Psoas muscle (tissue), 7 donors: ENCODE measurements at regions not wholly inside any gene's neighbourhood (a gene's known extent, or its start where the extent isn't known, plus 50 kb on each side); places are given as distances from the start of the nearest gene placed in this dataset.

ENCODE experiments used
- ATAC-seq, 4 donors: fragments of 200-7000 bp; cut with Tn5 transposase; one replicate each; pipeline ENCODE4 v1.9.1; 2020; ENCODE audit warnings: moderate library complexity in 3 of 4, mild to moderate bottlenecking in 2 of 4
- DNase-seq, 2 donors: peaks; one replicate each; pipeline ENCODE4 v3.0.0-alpha.2; 2020
- H3K27ac ChIP-seq: fragments of 200-600 bp; one replicate; pipeline ENCODE4 v1.8.0; 2022
- H3K27me3 ChIP-seq, 3 donors: fragments of 200-600 bp in 1 of 3; one replicate each; pipeline versions ENCODE4 v1.6.1 to v1.8.0; 2013 to 2022; ENCODE audit warnings: low read length in 2 of 3, mild to moderate bottlenecking in 2 of 3, moderate library complexity in 1 of 3; ENCODE audit not compliant: insufficient read depth in 3 of 3
- H3K36me3 ChIP-seq, 2 donors: fragments of 200-600 bp in 1 of 2; one replicate each; pipeline versions ENCODE4 v1.6.1 to v1.8.0; 2013 to 2022; ENCODE audit warnings: low read depth in 1 of 2, mild to moderate bottlenecking in 1 of 2, moderate library complexity in 1 of 2; ENCODE audit not compliant: insufficient read depth in 1 of 2
- H3K4me1 ChIP-seq: fragments of 200-600 bp; one replicate; pipeline ENCODE4 v1.8.0; 2022
- H3K4me3 ChIP-seq: fragments of 200-600 bp; one replicate; pipeline ENCODE4 v1.8.0; 2022; ENCODE audit warnings: mild to moderate bottlenecking
- H3K9me3 ChIP-seq: fragments of 200-600 bp; one replicate; pipeline ENCODE4 v1.8.0; 2022
- CTCF ChIP-seq: fragments of 200-600 bp; IDR thresholded peaks from one replicate; pipeline ENCODE4 v1.8.0; 2022; ENCODE audit warnings: antibody characterized with exemption
- WGBS, 3 donors: extraction: QIAGEN DNeasy Blood & Tissue Kit; methylation state at CpG; one replicate each; pipeline versions ENCODE4 v1.1.6 to v1.1.7; 2013; 5-methylcytosine and 5-hydroxymethylcytosine counted together
- intact Hi-C, 2 donors: fragments of 100-400 bp; cut with DNase I; formaldehyde crosslinking; loops; one replicate each; pipeline versions ENCODE4 v1.11.0 to v1.14.2; 2022
- donor health status: healthy with polysubstance abuse.
- donor health status: DM: no; HTN: no; CAD: no; lungs with moderate emphysema.
- donor health status: Bipolar disorder and iron deficiency.
- donor health status: healthy.
- donor health status: DM: yes; HTN: yes; CAD: no.
- donor health status: DM: no; HTN: no; CAD: no.
- donor health status: DM: yes; HTN: yes; CAD: no.

- Histone ChIP-seq H3K27me3 (no peaks in the 10 kb centered on the region), H3K4me1 (no peaks in the 10 kb centered on the region), H3K9me3 (peaks cover 6% of the 10 kb centered on the region), H3K27ac (no peak overlapping the region), H3K4me3 (no peak overlapping the region), H3K36me3 (no peaks in the 10 kb centered on the region)
- DNase-seq (no peak), ATAC-seq (no peak)
- intact Hi-C loops: no loop called here
- TF ChIP-seq CTCF: no peak
- 72 to 75% (median 75%) methylated on average over 2 of the region's 2 CpGs for WGBS, 3 donors
Measured at GRCh38 chr5:43973908-43974307, 370.9 kb downstream of the NNT start.

- TF ChIP-seq CTCF: no peak
- Histone ChIP-seq H3K9me3 (peaks cover 6% of the 10 kb centered on the region), H3K36me3 (no peaks in the 10 kb centered on the region), H3K27me3 (no peaks in the 10 kb centered on the region), H3K4me1 (no peaks in the 10 kb centered on the region), H3K4me3 (no peak overlapping the region), H3K27ac (no peak overlapping the region)
- ATAC-seq (no peak), DNase-seq (no peak)
- 82 to 89% (median 87%) methylated on average over 2 of the region's 2 CpGs for WGBS, 3 donors
- intact Hi-C loops: no loop called here
Measured at GRCh38 chr5:43973318-43973717, 370.3 kb downstream of the NNT start.

GRCh38 chr5:43967165-43967564 is 364.2 kb downstream of the NNT start:
- Histone ChIP-seq H3K27ac (no peak overlapping the region), H3K4me3 (no peak overlapping the region), H3K4me1 (no peaks in the 10 kb centered on the region), H3K27me3 (no peaks in the 10 kb centered on the region), H3K9me3 (no peaks in the 10 kb centered on the region), H3K36me3 (no peaks in the 10 kb centered on the region)
- intact Hi-C loops: no loop called here
- 68 to 86% (median 80%) methylated on average over 1 of the region's 1 CpG for WGBS, 3 donors
- DNase-seq (no peak), ATAC-seq (no peak)
- no peak for TF ChIP-seq CTCF

- no peak overlapping the region for H3K4me3 ChIP-seq
- no peak for ATAC-seq
- TF ChIP-seq CTCF: no peak
Measured at GRCh38 chr5:43959144-43959543, 356.2 kb downstream of the NNT start.

GRCh38 chr5:43947935-43948334 is 345.0 kb downstream of the NNT start:
- Histone ChIP-seq H3K36me3 (no peaks in the 10 kb centered on the region), H3K27ac (no peak overlapping the region), H3K4me1 (no peaks in the 10 kb centered on the region), H3K4me3 (no peak overlapping the region), H3K9me3 (peaks cover 3% of the 10 kb centered on the region), H3K27me3 (no peaks in the 10 kb centered on the region)
- intact Hi-C loops: no loop called here
- ATAC-seq (no peak), DNase-seq (no peak)
- no peak for TF ChIP-seq CTCF
- 64 to 67% (median 67%) methylated on average over 2 of the region's 2 CpGs for WGBS, 3 donors

More at GRCh38 chr5:43959144-43959543, 356.2 kb downstream of the NNT start:
- intact Hi-C loops: no loop called here
- Histone ChIP-seq H3K4me1 (no peaks in the 10 kb centered on the region), H3K27ac (no peak overlapping the region), H3K36me3 (no peaks in the 10 kb centered on the region), H3K9me3 (peaks cover 3% of the 10 kb centered on the region), H3K27me3 (no peaks in the 10 kb centered on the region)
- WGBS, 3 donors: 63 to 72% (median 67%) methylated on average over 2 of the region's 2 CpGs
- no peak for DNase-seq
